Stimulated activated CD8-positive, alpha-beta memory T cell treated with anti-CD3 and anti-CD28 coated beads, Interleukin-15, amount 100 ng/mL, for 48 hours (primary cell): ENCODE measurements at regions not wholly inside any gene's neighbourhood (a gene's known extent, or its start where the extent isn't known, plus 50 kb on each side); places are given as distances from the start of the nearest gene placed in this dataset.

Experiments
- DNase-seq, 2 donors: peaks; one replicate each; pipeline ENCODE4 v3.0.0-alpha.2; 2020; ENCODE audit warnings: low read depth in 2 of 2

DNA sequence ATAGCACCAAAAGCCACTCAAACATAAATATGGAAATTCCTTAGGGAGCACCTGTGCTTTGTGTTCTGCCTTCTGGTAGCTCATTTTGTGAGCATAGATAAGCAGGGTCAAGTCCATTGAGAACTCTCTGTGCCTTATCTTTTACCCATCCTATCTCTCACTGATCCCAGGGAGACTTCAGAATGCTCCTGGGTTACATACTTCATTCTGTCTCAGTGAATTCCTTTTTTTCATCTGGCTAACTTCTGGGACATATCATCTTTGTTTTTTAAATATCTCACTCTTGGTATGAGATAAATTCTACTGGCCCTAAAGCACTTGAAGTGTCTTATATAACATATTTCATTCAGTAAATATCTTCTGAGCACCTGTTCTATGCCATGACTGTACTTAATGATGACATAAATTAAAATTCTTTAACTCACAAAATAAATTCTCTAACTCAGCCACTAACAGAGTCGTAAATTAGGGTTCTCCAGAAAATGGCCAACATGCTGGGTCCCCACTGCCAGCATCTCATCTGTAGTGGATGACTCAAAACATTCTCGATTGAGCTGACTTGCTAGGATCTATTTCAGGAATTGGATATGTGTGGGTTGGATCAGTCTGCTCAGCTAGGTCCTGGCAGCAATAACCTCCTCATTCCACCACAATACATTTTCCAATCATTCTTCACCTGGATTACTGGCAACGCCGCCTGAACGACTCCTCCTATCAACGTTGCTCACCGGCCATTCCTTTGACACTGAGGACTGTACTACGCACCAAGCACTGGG lies 170.2 kb downstream of the FOXO1 start:
- DNase-seq, result no peak

DNA sequence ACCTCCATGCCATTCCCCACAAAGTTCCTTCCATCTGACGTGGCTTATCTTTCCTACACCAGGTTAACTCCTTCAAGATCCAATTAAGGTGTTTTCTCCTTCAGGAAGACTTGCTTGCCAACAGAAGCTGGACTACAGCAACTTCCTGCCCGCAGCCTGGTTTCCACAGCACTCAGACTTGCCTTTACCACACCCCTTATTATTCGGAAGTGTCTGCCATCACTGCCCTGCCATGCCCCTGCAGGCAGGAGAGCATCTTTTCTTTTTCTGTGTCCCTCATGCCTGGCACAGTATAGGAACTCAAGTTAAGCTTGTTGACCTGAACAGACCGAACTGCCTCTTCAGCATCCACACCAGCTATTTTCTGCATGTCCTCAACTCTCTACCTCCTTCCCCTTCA lies 168.0 kb downstream of the FOXO1 start:
- DNase-seq, result no peak

DNA sequence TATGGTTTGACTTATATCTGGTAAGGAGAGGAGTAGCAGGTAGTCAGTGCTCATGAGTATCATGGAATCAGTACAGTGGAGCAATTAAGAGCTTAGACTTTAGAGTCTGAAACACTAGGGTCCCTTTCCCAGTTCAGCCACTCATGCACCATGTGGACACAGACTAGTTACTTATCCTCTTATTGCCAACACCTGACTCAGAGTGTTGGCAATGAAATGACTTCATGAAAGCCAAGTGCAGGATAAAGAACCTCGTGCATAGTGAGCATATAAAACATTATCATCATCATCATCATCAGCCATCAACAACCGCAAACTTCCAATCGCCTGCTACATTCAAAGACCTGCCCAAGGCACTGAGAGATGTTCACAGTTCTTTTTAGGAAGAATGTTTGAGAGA lies 164.2 kb downstream of the FOXO1 start:
- no peak for DNase-seq

DNA sequence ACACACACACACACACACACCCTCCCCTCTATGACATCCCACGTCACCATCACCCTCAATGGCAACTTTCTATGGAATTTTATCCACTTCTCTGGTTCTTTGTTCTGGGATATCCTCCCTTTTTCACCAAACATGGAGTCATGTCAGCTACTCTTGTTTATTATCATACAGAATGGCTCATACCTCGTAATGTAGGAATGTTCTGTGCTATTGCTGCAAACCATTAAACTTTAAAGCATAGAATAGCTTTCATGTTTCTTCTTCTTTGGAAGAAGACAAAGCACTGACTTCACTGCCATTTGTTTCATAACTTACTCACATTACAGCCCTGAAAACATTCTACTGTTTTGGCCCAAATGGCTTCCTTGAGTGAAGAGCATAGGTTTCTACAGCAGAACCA lies 163.4 kb downstream of the FOXO1 start:
- DNase-seq, result no peak

DNA sequence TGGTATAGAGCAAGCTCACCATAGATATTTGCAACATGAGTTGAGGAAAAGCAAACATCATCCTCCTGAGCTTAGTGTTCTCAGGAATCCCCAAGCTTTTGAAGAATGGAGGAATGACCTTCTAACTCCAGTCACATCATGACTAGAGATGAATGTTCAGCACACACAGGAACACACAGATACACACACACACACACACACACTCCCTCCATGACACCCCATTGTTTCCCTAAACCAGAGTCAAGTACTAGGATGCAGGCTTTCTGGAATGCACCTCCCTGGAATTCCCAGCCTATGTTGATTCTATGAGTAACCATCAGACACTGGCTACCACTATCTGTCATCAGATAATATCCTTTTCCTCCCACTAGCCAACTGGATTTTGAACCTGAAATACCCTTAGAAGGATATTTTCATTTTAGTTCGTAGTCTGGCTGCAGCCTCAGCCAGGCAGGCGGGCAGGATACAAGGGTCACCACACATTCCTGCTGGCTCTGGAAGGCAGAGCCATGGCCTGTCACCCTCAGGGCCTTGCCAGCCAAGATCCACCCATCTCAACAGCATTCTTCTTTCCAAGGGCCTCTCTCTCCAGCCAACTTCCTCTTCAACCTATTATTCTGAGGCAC lies 162.4 kb downstream of the FOXO1 start:
- DNase-seq, result no peak

DNA sequence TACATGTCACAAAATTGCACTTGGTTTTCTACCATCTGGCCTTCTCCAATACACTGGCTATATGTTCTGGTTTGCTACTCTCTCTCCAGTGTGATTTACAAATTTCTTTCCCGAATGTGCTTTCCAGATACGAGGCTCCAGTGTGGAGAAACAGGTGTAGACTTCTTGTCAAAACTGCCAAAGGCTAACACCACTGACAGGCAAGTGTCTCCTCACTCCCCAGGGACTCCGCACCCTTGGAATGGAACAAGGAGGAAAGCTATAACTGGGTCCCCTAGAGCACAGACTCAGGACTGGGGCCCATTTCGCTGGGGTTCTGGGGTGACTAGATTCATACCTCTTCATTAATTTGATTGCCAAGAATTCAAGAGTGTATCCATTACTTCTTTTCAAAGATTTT lies 161.8 kb downstream of the FOXO1 start:
- DNase-seq, result no peak

DNA sequence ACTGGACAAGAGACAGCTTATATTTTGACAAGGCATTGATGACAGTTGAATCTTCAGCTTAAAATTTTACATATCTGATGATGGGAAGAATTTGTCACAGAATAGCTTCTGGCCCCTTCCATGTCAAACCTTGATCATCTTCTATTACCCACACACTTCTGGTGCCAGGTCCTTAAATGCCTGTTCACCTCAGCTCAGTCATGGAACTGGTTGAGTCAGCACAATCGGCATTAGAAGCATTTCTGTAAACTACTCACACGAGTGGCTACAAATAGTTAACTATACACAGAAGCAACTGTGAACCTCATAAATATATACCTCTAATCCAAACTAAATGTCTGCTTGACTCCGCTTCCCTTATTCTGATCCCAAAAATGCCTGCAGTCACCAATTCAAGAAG lies 161.2 kb downstream of the FOXO1 start:
- no peak for DNase-seq
